ENCODE measurements at regions not wholly inside any gene's neighbourhood (a gene's known extent, or its start where the extent isn't known, plus 50 kb on each side); places are given as distances from the start of the nearest gene placed in this dataset.

GRCh38 chrX:45351478-45351877 lies 150.8 kb upstream of the DIPK2B start:
- DNase-seq: no peak

- DNase-seq: no peak
These were observed 147.6 kb upstream of the DIPK2B start for GRCh38 chrX:45348296-45348695.

- no peak for DNase-seq
These were observed 147.2 kb upstream of the DIPK2B start for GRCh38 chrX:45347877-45348276.

- no peak for DNase-seq
These were observed 143.9 kb upstream of the DIPK2B start for GRCh38 chrX:45344594-45344993.

GRCh38 chrX:45329217-45329616 lies 128.5 kb upstream of the DIPK2B start:
- no peak for DNase-seq

GRCh38 chrX:45324941-45325340 lies 124.3 kb upstream of the DIPK2B start:
- no peak for DNase-seq

- DNase-seq: no peak
These were observed 122.7 kb upstream of the DIPK2B start for GRCh38 chrX:45323387-45323786.

- no peak for DNase-seq
These were observed 122.1 kb upstream of the DIPK2B start for GRCh38 chrX:45322820-45323219.

- DNase-seq: peak; percentile 0 to 19
These were observed 121.7 kb upstream of the DIPK2B start for GRCh38 chrX:45322382-45322781.

GRCh38 chrX:45320191-45320590 lies 119.5 kb upstream of the DIPK2B start:
- DNase-seq: no peak

- DNase-seq: no peak
These were observed 109.1 kb upstream of the DIPK2B start for GRCh38 chrX:45309801-45310200.

- DNase-seq: no peak
These were observed 108.4 kb upstream of the DIPK2B start for GRCh38 chrX:45309096-45309495.

GRCh38 chrX:45306794-45307193 lies 106.1 kb upstream of the DIPK2B start:
- no peak for DNase-seq

GRCh38 chrX:45300638-45301037 lies 100.0 kb upstream of the DIPK2B start:
- DNase-seq: no peak

GRCh38 chrX:45295259-45295986 lies 94.7 kb upstream of the DIPK2B start:
- DNase-seq: no peak

GRCh38 chrX:45274576-45274975 lies 73.9 kb upstream of the DIPK2B start:
- no peak for DNase-seq

GRCh38 chrX:45267007-45267406 lies 66.3 kb upstream of the DIPK2B start:
- no peak for DNase-seq

GRCh38 chrX:45266456-45266855 lies 65.8 kb upstream of the DIPK2B start:
- no peak for DNase-seq

- no peak for DNase-seq
These were observed 64.2 kb upstream of the DIPK2B start for GRCh38 chrX:45264865-45265264.

GRCh38 chrX:45261471-45261870 lies 60.8 kb upstream of the DIPK2B start:
- DNase-seq: no peak

GRCh38 chrX:45261005-45261404 lies 60.3 kb upstream of the DIPK2B start:
- no peak for DNase-seq

GRCh38 chrX:45258731-45259402 lies 58.2 kb upstream of the DIPK2B start:
- no peak for DNase-seq
